ENCODE measurements at regions not wholly inside any gene's neighbourhood (a gene's known extent, or its start where the extent isn't known, plus 50 kb on each side); places are given as distances from the start of the nearest gene placed in this dataset.

DNA sequence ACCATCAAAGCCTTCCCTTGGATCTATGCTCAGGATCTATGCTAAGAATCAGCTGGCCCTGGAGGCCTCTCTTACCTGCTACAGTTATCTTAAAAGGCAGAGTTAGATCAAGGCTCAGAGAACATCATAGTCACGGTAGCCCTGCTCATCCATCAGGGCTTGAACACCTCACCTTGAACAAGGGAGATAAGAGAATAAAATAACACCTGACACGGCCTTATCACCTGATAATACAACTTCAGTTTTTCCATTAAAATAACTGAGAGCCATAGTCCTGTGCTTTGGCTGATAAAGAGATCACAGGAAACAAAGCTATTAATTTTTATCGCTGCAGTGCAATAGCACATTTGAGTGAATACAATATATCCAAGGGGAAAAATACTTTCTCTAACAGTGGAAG lies 85.6 kb upstream of the LPP start:
- Histone ChIP-seq H3K9ac (no peak overlapping the region), H3K4me3 (no peak overlapping the region), H3K27me3 (no peaks in the 10 kb centered on the region), H3K4me2 (no peak overlapping the region), H3K27ac (no peak overlapping the region), H4K20me1 (no peaks in the 10 kb centered on the region), H3K36me3 (no peaks in the 10 kb centered on the region), H3K9me3 (replicated peaks in 1 of 11) (peaks cover 0 to 11% (median 0%) of the 10 kb centered on the region in 11 experiments; a peak in 1 of 22 replicates), H3K4me1 (peaks cover 0 to 6% (median 0%) of the 10 kb centered on the region in 10 experiments; a peak in 1 of 20 replicates)
- TF ChIP-seq Cebpa-rat (IDR thresholded peaks at IDR 0.05): no peak

DNA sequence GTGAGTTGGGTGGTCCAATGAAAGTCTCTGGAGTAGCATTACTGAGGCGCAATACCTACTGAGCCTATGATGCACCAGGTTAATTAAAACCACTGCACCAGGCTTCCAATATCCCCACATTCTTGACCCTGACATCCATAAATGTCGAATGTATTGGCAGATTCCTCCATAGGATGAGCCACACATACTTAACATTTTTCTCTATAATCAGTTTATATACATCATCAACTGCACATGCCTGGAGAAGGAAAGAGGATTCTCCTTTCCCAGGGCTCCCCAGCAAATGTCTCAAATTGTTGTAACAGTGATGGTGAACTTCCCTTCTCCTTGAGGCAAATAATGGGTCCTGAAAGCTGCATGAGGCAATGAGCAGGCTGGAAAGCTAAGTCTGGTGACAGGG lies 82.3 kb upstream of the LPP start:
- Histone ChIP-seq H3K4me1 (0 out of 20 replicates have a peak, but pooled peaks cover 0 to 6% (median 0%) of the 10 kb centered on the region in 10 experiments), H4K20me1 (no peaks in the 10 kb centered on the region), H3K4me3 (no peak overlapping the region), H3K27ac (no peak overlapping the region), H3K27me3 (no peaks in the 10 kb centered on the region), H3K9ac (no peak overlapping the region), H3K36me3 (no peaks in the 10 kb centered on the region), H3K4me2 (no peak overlapping the region), H3K9me3 (replicated peaks in 1 of 11) (peaks cover 0 to 14% (median under 1%) of the 10 kb centered on the region in 11 experiments; a peak in 4 of 22 replicates)
- no peak for TF ChIP-seq Cebpa-rat (IDR thresholded peaks at IDR 0.05)

GRCh38 chr3:188076176-188076575 lies 77.8 kb upstream of the LPP start:
- Histone ChIP-seq H3K27ac (no peak overlapping the region), H3K27me3 (no peaks in the 10 kb centered on the region), H3K4me1 (no peaks in the 10 kb centered on the region), H3K36me3 (no peaks in the 10 kb centered on the region), H3K9me3 (replicated peaks in 1 of 11) (peaks cover 9 to 38% (median 25%) of the 10 kb centered on the region in 11 experiments; a peak in 21 of 22 replicates), H3K9ac (no peak overlapping the region), H3K4me3 (no peak overlapping the region), H3K4me2 (no peak overlapping the region), H4K20me1 (no peaks in the 10 kb centered on the region)
- TF ChIP-seq Cebpa-rat (IDR thresholded peaks at IDR 0.05): no peak

- Histone ChIP-seq H3K4me2 (no peak overlapping the region), H3K9me3 (replicated peaks in 1 of 11) (peaks cover 9 to 38% (median 25%) of the 10 kb centered on the region in 11 experiments; a peak in 21 of 22 replicates), H3K27ac (no peak overlapping the region)
Observed at GRCh38 chr3:188077160-188077799, 76.7 kb upstream of the LPP start.

DNA sequence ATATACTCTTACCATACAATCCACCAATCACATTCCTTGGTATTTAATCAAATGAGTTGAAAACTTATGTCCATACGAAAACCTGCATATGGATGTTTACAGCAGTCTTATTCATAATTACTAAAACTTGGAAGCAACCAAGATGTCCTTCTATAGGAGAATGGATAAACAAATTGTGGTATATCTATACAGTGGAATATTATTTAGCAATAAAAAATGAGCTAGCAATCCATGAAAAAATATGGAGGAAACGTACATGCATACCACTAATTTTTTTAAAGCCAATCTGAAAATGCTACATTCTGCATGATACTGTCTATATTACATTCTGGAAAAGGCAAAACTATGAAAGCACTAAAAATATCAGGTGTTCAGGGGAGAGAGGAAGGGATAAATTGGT lies 73.9 kb upstream of the LPP start:
- Histone ChIP-seq H3K4me1 (peaks cover 0 to 6% (median 4%) of the 10 kb centered on the region in 10 experiments; a peak in 14 of 20 replicates), H3K9ac (no peak overlapping the region), H3K4me3 (no peak overlapping the region), H4K20me1 (no peaks in the 10 kb centered on the region), H3K4me2 (no peak overlapping the region), H3K27ac (no peak overlapping the region), H3K36me3 (no peaks in the 10 kb centered on the region), H3K9me3 (replicated peaks in 1 of 11) (peaks cover 9 to 38% (median 25%) of the 10 kb centered on the region in 11 experiments; a peak in 21 of 22 replicates), H3K27me3 (no peaks in the 10 kb centered on the region)
- TF ChIP-seq Cebpa-rat (IDR thresholded peaks at IDR 0.05): no peak

More at GRCh38 chr3:188077160-188077799, 76.7 kb upstream of the LPP start:
- Histone ChIP-seq H3K36me3 (no peaks in the 10 kb centered on the region), H4K20me1 (no peaks in the 10 kb centered on the region), H3K9ac (no peak overlapping the region), H3K4me3 (no peak overlapping the region), H3K27me3 (no peaks in the 10 kb centered on the region), H3K4me1 (peaks cover 0 to 6% (median 0%) of the 10 kb centered on the region in 10 experiments; a peak in 1 of 20 replicates)
- no peak for TF ChIP-seq Cebpa-rat (IDR thresholded peaks at IDR 0.05)

DNA sequence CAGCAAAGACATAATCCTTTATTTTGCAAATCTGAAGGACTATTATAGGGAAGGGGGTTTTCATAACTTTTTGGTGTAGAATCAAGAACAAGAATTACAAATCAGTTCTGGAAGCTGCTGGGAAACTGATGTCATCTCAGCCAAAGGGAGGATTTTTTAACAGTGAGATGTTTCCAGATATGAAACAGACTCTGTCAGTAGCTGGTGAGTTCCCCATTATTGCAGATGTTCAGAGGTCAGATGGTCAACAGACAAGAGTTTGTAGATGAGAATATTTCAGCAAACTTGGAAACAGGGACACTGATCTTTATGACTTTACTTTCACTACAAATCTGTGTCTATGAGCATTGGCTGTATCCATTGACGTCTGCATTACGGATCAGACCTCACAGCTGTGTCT lies 71.9 kb upstream of the LPP start:
- no peaks in the 10 kb centered on the region for H3K27me3 ChIP-seq
- H4K20me1 ChIP-seq: no peaks in the 10 kb centered on the region
- no peaks in the 10 kb centered on the region for H3K36me3 ChIP-seq
- H3K4me1 ChIP-seq: peaks cover 0 to 13% (median 8%) of the 10 kb centered on the region in 10 experiments; a peak in 14 of 20 replicates
- H3K9me3 ChIP-seq (replicated peaks in 1 of 11): peaks cover 8 to 33% (median 19%) of the 10 kb centered on the region in 11 experiments; a peak in 20 of 22 replicates
- no peak overlapping the region for H3K27ac ChIP-seq
- H3K9ac ChIP-seq: no peak overlapping the region
- no peak for TF ChIP-seq Cebpa-rat (IDR thresholded peaks at IDR 0.05)
- no peak overlapping the region for H3K4me3 ChIP-seq
- H3K4me2 ChIP-seq: no peak overlapping the region; a peak in 1 of 22 replicates

- H3K4me1 ChIP-seq: peaks cover 0 to 13% (median 8%) of the 10 kb centered on the region in 10 experiments; a peak in 14 of 20 replicates
- TF ChIP-seq Cebpa-rat (IDR thresholded peaks at IDR 0.05): no peak
- no peaks in the 10 kb centered on the region for H4K20me1 ChIP-seq
- H3K4me2 ChIP-seq: no peak overlapping the region
- no peak overlapping the region for H3K4me3 ChIP-seq
- peaks cover 8 to 29% (median 15%) of the 10 kb centered on the region in 11 experiments; a peak in 20 of 22 replicates for H3K9me3 ChIP-seq (replicated peaks in 1 of 11)
- no peaks in the 10 kb centered on the region for H3K36me3 ChIP-seq
- no peak overlapping the region for H3K27ac ChIP-seq
- no peak overlapping the region for H3K9ac ChIP-seq
- no peaks in the 10 kb centered on the region for H3K27me3 ChIP-seq
Observed at GRCh38 chr3:188082450-188082849, 71.5 kb upstream of the LPP start.

- no peak overlapping the region for H3K4me3 ChIP-seq
- peaks cover 0 to 13% (median 8%) of the 10 kb centered on the region in 10 experiments; a peak in 14 of 20 replicates for H3K4me1 ChIP-seq
- H3K4me2 ChIP-seq: no peak overlapping the region
- no peaks in the 10 kb centered on the region for H3K27me3 ChIP-seq
- H3K27ac ChIP-seq: no peak overlapping the region
- no peak for TF ChIP-seq Cebpa-rat (IDR thresholded peaks at IDR 0.05)
- no peak overlapping the region for H3K9ac ChIP-seq
- peaks cover 8 to 27% (median 12%) of the 10 kb centered on the region in 11 experiments; a peak in 20 of 22 replicates for H3K9me3 ChIP-seq (replicated peaks in 1 of 11)
- H3K36me3 ChIP-seq: no peaks in the 10 kb centered on the region
- no peaks in the 10 kb centered on the region for H4K20me1 ChIP-seq
Observed at GRCh38 chr3:188083011-188083410, 70.9 kb upstream of the LPP start.

DNA sequence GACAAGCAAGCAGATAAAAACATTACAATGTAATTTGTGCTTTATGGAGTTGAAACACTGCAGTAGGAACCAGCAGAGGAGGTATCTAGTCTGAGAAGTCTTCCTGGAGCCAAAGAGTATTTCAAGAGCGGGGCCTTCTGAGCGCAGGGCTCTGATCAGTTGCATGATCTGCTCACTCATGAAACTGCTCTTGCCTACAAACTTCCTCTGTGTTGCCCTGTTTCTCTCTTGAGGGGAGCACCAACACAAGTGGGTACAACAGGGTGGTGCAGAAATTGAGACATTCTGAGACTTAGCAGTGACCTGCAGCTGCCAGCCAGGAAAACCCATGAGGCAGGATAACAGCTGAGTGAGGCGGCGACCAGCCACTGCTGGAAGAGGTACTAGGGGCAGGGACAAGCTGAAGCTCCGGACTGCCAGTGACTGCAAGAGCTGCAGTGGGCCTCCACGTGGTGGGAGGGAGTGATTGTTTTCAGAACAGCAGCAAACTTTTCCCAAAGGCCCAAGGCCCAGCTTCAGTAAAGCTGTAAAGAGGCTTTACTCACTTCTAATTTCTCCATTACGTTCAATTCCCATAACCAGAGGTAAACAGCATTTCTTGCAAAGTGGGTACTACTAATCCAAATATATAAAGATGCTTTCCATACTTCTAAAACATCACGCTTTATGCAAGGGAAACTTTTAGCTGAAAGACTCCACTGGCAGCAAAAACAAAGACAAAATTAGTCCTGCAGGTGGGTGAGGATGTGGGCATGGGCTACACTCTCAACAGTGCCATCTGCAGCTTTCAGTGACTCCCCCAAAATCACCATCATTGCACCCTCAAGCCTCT lies 69.0 kb upstream of the LPP start:
- Histone ChIP-seq H3K4me1 (peaks cover 0 to 22% (median 15%) of the 10 kb centered on the region in 10 experiments; a peak in 14 of 20 replicates), H3K4me3 (no peak overlapping the region), H3K27me3 (no peaks in the 10 kb centered on the region), H3K9me3 (replicated peaks in 1 of 11) (peaks cover 5 to 12% (median 6%) of the 10 kb centered on the region in 11 experiments; a peak in 19 of 22 replicates), H3K27ac (no peak overlapping the region), H4K20me1 (no peaks in the 10 kb centered on the region), H3K9ac (no peak overlapping the region), H3K4me2 (peak overlapping the region in 6 of 11 experiments; percentile 3 to 47 (median 32); a peak in 10 of 22 replicates), H3K36me3 (no peaks in the 10 kb centered on the region)
- no peak for TF ChIP-seq Cebpa-rat (IDR thresholded peaks at IDR 0.05)
